AG04449 (cell line): ENCODE measurements at regions not wholly inside any gene's neighbourhood (a gene's known extent, or its start where the extent isn't known, plus 50 kb on each side); places are given as distances from the start of the nearest gene placed in this dataset.

ENCODE experiments used
- CTCF ChIA-PET: fragments of 350-600 bp; formaldehyde crosslinking; extraction: SDS; loops from one replicate; lab custom pipeline; 2021; ENCODE audit warnings: antibody characterized with exemption; lab: Yijun Ruan, JAX
- POLR2A ChIA-PET: fragments of 400-600, 350-600 bp; formaldehyde crosslinking; extraction: SDS; loops from one replicate; lab custom pipeline; 2020; ENCODE audit warnings: antibody characterized with exemption, inconsistent platforms; lab: Yijun Ruan, JAX
- DNase-seq: peaks from one replicate; pipeline ENCODE4 v3.0.0-alpha.2; 2010; ENCODE audit warnings: low read depth, low spot score
- H3K4me3 ChIP-seq: 2 replicates; pipeline ENCODE4 v1.5.1; 2011; ENCODE audit warnings: low read depth, mild to moderate bottlenecking, control low read depth, low read length
- TF ChIP-seq, protein P1 (sequence below): IDR thresholded peaks from one replicate; pipeline ENCODE4 v1.5.1; 2011; ENCODE audit warnings: mild to moderate bottlenecking, moderate library complexity, low read length, control low read depth, inconsistent platforms; ENCODE audit not compliant: insufficient read depth; ENCODE audit errors: missing control alignments

DNA sequence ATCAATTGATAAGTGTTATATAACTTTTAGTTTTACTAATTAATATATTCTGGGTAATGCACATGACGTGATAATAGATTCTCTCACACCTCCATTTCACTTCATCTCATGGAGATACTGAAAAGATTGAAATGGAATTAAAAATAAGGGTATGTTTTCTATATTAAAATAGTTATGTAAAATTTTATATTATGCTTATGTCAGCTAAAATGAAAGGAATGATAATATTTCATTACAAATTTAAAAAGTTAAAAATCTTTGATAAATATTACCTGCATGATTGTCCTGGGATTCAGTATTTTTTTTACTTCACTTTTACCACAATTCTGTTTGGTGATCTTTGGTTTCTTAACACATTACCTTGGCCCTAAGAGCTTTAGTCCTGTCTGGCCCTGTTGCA, 823.8 kb upstream of the NRXN1 start:
- CTCF ChIA-PET: no interaction called here
- DNase-seq: no peak
- H3K4me3 ChIP-seq: no peak overlapping the region
- POLR2A ChIA-PET: no interaction called here
- TF ChIP-seq, protein P1, sequence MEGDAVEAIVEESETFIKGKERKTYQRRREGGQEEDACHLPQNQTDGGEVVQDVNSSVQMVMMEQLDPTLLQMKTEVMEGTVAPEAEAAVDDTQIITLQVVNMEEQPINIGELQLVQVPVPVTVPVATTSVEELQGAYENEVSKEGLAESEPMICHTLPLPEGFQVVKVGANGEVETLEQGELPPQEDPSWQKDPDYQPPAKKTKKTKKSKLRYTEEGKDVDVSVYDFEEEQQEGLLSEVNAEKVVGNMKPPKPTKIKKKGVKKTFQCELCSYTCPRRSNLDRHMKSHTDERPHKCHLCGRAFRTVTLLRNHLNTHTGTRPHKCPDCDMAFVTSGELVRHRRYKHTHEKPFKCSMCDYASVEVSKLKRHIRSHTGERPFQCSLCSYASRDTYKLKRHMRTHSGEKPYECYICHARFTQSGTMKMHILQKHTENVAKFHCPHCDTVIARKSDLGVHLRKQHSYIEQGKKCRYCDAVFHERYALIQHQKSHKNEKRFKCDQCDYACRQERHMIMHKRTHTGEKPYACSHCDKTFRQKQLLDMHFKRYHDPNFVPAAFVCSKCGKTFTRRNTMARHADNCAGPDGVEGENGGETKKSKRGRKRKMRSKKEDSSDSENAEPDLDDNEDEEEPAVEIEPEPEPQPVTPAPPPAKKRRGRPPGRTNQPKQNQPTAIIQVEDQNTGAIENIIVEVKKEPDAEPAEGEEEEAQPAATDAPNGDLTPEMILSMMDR: no peak

- ChIA-PET CTCF (no interaction called here), POLR2A (no interaction called here)
- DNase-seq: no peak
These were observed 814.9 kb upstream of the NRXN1 start for GRCh38 chr2:51846796-51847195.

GRCh38 chr2:51846018-51846417, 814.1 kb upstream of the NRXN1 start:
- CTCF ChIA-PET: no interaction called here
- TF ChIP-seq, protein P1: no peak

More at GRCh38 chr2:51846796-51847195, 814.9 kb upstream of the NRXN1 start:
- H3K4me3 ChIP-seq: no peak overlapping the region
- TF ChIP-seq, protein P1: no peak

DNA sequence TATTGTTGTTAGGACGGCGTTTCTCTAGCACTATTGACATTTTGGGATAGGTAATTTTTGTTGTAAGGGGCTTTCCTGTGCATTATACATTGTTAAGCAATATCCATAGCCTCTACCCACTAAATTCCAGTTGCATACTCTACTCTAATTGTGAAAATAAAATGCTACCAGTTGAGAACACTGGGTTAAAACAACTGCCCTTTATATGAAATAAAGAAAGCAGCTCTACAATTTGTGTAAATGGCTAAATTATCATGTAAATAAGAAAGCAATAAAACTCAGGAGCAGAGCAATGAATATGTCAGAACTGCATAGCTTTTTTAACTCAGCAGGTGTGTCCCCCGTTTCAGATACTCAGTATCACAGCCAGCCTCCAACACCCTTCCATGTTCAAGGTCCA, 812.7 kb upstream of the NRXN1 start:
- no peak for DNase-seq
- TF ChIP-seq, protein P1: no peak
- ChIA-PET CTCF (no interaction called here), POLR2A (no interaction called here)
- no peak overlapping the region for H3K4me3 ChIP-seq

More at GRCh38 chr2:51846018-51846417, 814.1 kb upstream of the NRXN1 start:
- POLR2A ChIA-PET: no interaction called here
- no peak overlapping the region for H3K4me3 ChIP-seq
- DNase-seq: no peak

- CTCF ChIA-PET: no interaction called here
- POLR2A ChIA-PET: no interaction called here
- no peak for DNase-seq
- H3K4me3 ChIP-seq: no peak overlapping the region
- TF ChIP-seq, protein P1: no peak
These were observed 797.5 kb upstream of the NRXN1 start for GRCh38 chr2:51829477-51829876.

DNA sequence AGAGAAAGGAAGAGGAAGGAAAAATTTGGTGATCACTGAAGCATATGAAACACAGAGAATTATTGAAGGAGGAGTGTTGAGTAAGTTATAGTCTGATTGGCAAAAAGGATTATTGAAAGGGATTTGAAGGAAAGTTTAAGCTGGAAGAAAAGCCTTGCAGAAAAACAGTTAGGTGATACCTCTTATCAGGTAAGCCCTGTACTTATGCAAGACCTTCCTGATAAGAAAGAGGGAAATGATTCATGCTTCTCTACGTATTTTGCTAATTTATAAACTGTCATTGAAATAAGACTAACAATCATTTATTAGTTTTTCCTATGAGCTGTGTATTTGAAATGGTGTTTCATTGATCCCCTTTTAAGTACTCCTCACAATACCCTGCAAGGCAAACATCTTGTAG, 793.9 kb upstream of the NRXN1 start:
- no peak for DNase-seq
- CTCF ChIA-PET: interaction anchor here (1.5 kb wide), 1 partner anchor 9 kb away, joined by 3 read pairs; no protein-coding TSS in a partner anchor
- TF ChIP-seq, protein P1: no peak
- no peak overlapping the region for H3K4me3 ChIP-seq
- POLR2A ChIA-PET: no interaction called here
